Cardiac muscle cell (in vitro differentiated cells and primary cell): ENCODE measurements at regions not wholly inside any gene's neighbourhood (a gene's known extent, or its start where the extent isn't known, plus 50 kb on each side); places are given as distances from the start of the nearest gene placed in this dataset.

Experiments
- DNase-seq, 2 donors: peaks; one replicate each; pipeline versions ENCODE4 v3.0.0 to v3.0.0-alpha.2; 2010 to 2017; ENCODE audit warnings: low read depth in 1 of 2, low spot score in 1 of 2
- H3K27ac ChIP-seq: fragments of 200-600 bp; sonication (generic); 2 replicates; pipeline ENCODE4 v1.5.1; 2016
- H3K27me3 ChIP-seq: fragments of 200-600 bp; sonication (generic); 2 replicates; pipeline ENCODE4 v1.6.0; 2016; ENCODE audit warnings: control low read depth
- H3K36me3 ChIP-seq: fragments of 200-600 bp; sonication (generic); 2 replicates; pipeline ENCODE4 v1.5.1; 2016; ENCODE audit warnings: control low read depth
- H3K4me1 ChIP-seq: fragments of 200-600 bp; sonication (generic); 2 replicates; pipeline ENCODE4 v1.8.1; 2017; ENCODE audit warnings: low read depth, mild to moderate bottlenecking, mixed run types
- H3K4me3 ChIP-seq: fragments of 200-600 bp; sonication (generic); 2 replicates; pipeline ENCODE4 v1.5.1; 2016; ENCODE audit warnings: mild to moderate bottlenecking
- H3K9me3 ChIP-seq: fragments of 200-600 bp; sonication (generic); 2 replicates; pipeline ENCODE4 v1.5.1; 2017; ENCODE audit warnings: low read depth, mild to moderate bottlenecking, control low read depth
- CTCF ChIP-seq: IDR thresholded peaks from 2 replicates; pipeline ENCODE4 v1.5.1; 2012; ENCODE audit warnings: low read depth, mild to moderate bottlenecking, low read length

GRCh38 chr4:110878956-110879355 is 256.1 kb upstream of the PITX2 start:
- Histone ChIP-seq H3K4me1 (no peaks in the 10 kb centered on the region), H3K9me3 (no peaks in the 10 kb centered on the region), H3K36me3 (no peaks in the 10 kb centered on the region), H3K27ac (no peak overlapping the region), H3K27me3 (no peaks in the 10 kb centered on the region), H3K4me3 (no peak overlapping the region)
- DNase-seq, result no peak
- TF ChIP-seq CTCF, result no peak

GRCh38 chr4:110886270-110886669 is 263.4 kb upstream of the PITX2 start:
- Histone ChIP-seq H3K4me1 (no peaks in the 10 kb centered on the region), H3K36me3 (no peaks in the 10 kb centered on the region), H3K27me3 (no peaks in the 10 kb centered on the region), H3K4me3 (no peak overlapping the region), H3K27ac (no peak overlapping the region), H3K9me3 (no peaks in the 10 kb centered on the region)
- TF ChIP-seq CTCF, result no peak
- DNase-seq, result no peak

GRCh38 chr4:110886856-110887255 is 264.0 kb upstream of the PITX2 start:
- Histone ChIP-seq H3K36me3 (no peaks in the 10 kb centered on the region), H3K27me3 (no peaks in the 10 kb centered on the region), H3K9me3 (no peaks in the 10 kb centered on the region), H3K4me3 (no peak overlapping the region), H3K27ac (no peak overlapping the region), H3K4me1 (no peaks in the 10 kb centered on the region)
- DNase-seq, result no peak
- TF ChIP-seq CTCF, result no peak

GRCh38 chr4:110897784-110898183 is 274.9 kb upstream of the PITX2 start:
- no peaks in the 10 kb centered on the region for H3K9me3 ChIP-seq
- no peak for DNase-seq
- no peaks in the 10 kb centered on the region for H3K36me3 ChIP-seq
- no peak for TF ChIP-seq CTCF
- H3K27ac ChIP-seq, result no peak overlapping the region
- H3K27me3 ChIP-seq, result no peaks in the 10 kb centered on the region
- peaks cover 13% of the 10 kb centered on the region for H3K4me1 ChIP-seq
- H3K4me3 ChIP-seq, result no peak overlapping the region

- H3K27ac ChIP-seq, result no peak overlapping the region
- no peak overlapping the region for H3K4me3 ChIP-seq
- H3K27me3 ChIP-seq, result no peaks in the 10 kb centered on the region
- no peaks in the 10 kb centered on the region for H3K9me3 ChIP-seq
- DNase-seq, result no peak
- TF ChIP-seq CTCF, result no peak
- H3K36me3 ChIP-seq, result no peaks in the 10 kb centered on the region
- peaks cover 13% of the 10 kb centered on the region for H3K4me1 ChIP-seq
Measured at GRCh38 chr4:110898290-110898689, 275.4 kb upstream of the PITX2 start.

GRCh38 chr4:110900213-110900769 is 277.4 kb upstream of the PITX2 start:
- Histone ChIP-seq H3K4me1 (peaks cover 13% of the 10 kb centered on the region), H3K27ac (no peak overlapping the region), H3K9me3 (no peaks in the 10 kb centered on the region), H3K36me3 (no peaks in the 10 kb centered on the region), H3K27me3 (no peaks in the 10 kb centered on the region), H3K4me3 (no peak overlapping the region)
- DNase-seq, result no peak
- no peak for TF ChIP-seq CTCF
